ENCODE measurements at regions not wholly inside any gene's neighbourhood (a gene's known extent, or its start where the extent isn't known, plus 50 kb on each side); places are given as distances from the start of the nearest gene placed in this dataset.

DNA sequence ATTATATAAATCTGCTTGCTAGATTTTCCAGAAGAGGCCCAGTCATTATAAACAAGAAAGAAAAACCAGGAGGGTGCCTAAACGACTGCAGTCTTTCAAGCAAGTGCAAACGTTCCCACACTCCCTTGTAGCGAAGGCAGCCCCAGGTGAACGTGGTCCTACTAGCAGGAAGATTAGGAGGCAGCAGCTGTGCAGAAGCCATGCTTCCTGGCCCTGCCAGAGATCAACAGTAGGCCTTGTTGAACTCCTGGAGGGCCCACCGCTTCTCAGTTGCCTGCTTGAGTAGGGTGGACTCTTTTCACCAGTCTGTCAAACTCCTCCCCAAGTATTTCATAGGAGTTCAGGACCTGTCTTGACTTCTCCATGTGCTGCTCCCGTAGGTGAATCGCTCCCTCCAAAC is 163.0 kb upstream of the GORAB start:
- CTCF ChIA-PET (ENCODE audit: unreplicated experiment), result no interaction called here
- no peak overlapping the region for H3K27ac ChIP-seq (ENCODE audit: low read depth, low read length, poor library complexity, severe bottlenecking)

DNA sequence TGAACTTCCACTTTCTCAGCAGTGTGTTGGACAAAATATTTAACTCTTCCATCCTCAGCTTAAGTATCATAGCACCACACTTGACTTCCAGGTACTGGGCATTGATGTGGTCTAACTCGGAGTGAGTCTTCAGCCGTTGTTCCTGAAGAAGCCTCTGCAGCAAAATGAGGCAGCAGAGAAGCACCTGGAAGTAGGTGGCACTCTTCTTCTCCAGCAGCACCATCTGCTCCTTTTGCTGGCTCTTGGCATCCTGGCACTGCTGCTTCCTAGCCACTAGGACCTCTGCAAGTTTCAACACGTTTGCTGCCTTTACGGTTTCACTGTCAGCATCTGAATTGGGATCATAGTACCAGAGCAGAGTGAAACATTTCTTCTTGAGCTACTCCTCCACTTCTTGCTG is 162.5 kb upstream of the GORAB start:
- Histone ChIP-seq H4K20me1 (ENCODE audit: insufficient read depth, low read length) (no peaks in the 10 kb centered on the region), H3K9me2 (ENCODE audit: insufficient read depth, low read length) (no peaks in the 10 kb centered on the region), H3K9me3 (ENCODE audit: low read length) (no peaks in the 10 kb centered on the region), H3K4me1 (ENCODE audit: insufficient read depth, low read length, poor library complexity, severe bottlenecking) (no peaks in the 10 kb centered on the region), H2AFZ (ENCODE audit: low read length) (no peak overlapping the region), H3K27ac (ENCODE audit: low read depth, low read length, poor library complexity, severe bottlenecking) (no peak overlapping the region), H3K79me2 (ENCODE audit: insufficient read depth, low read depth, low read length) (no peaks in the 10 kb centered on the region), H3K4me2 (ENCODE audit: low read length) (no peak overlapping the region), H3K36me3 (ENCODE audit: insufficient read depth, low read length) (no peaks in the 10 kb centered on the region), H3K4me3 (ENCODE audit: low read depth, low read length, poor library complexity, severe bottlenecking) (no peak overlapping the region)
- no peak for DNase-seq (ENCODE audit: low spot score)
- BruUV-seq (replicated peaks), result no TSS peak
- ChIA-PET CTCF (ENCODE audit: unreplicated experiment) (no interaction called here), POLR2A (no interaction called here)
- TF ChIP-seq EZH2phosphoT487 (IDR thresholded peaks at IDR 0.05; ENCODE audit: borderline replicate concordance, low read depth, low read length), result no peak
- intact Hi-C loops (cut with micrococcal nuclease; ENCODE audit: unreplicated experiment), result no loop called here

More for the DNA sequence above, 163.0 kb upstream of the GORAB start:
- Histone ChIP-seq H3K4me3 (ENCODE audit: low read depth, low read length, poor library complexity, severe bottlenecking) (no peak overlapping the region), H3K36me3 (ENCODE audit: insufficient read depth, low read length) (no peaks in the 10 kb centered on the region), H2AFZ (ENCODE audit: low read length) (no peak overlapping the region), H4K20me1 (ENCODE audit: insufficient read depth, low read length) (no peaks in the 10 kb centered on the region), H3K9me2 (ENCODE audit: insufficient read depth, low read length) (no peaks in the 10 kb centered on the region), H3K9me3 (ENCODE audit: low read length) (no peaks in the 10 kb centered on the region), H3K4me2 (ENCODE audit: low read length) (no peak overlapping the region), H3K4me1 (ENCODE audit: insufficient read depth, low read length, poor library complexity, severe bottlenecking) (no peaks in the 10 kb centered on the region), H3K79me2 (ENCODE audit: insufficient read depth, low read depth, low read length) (no peaks in the 10 kb centered on the region)
- TF ChIP-seq, protein P1, sequence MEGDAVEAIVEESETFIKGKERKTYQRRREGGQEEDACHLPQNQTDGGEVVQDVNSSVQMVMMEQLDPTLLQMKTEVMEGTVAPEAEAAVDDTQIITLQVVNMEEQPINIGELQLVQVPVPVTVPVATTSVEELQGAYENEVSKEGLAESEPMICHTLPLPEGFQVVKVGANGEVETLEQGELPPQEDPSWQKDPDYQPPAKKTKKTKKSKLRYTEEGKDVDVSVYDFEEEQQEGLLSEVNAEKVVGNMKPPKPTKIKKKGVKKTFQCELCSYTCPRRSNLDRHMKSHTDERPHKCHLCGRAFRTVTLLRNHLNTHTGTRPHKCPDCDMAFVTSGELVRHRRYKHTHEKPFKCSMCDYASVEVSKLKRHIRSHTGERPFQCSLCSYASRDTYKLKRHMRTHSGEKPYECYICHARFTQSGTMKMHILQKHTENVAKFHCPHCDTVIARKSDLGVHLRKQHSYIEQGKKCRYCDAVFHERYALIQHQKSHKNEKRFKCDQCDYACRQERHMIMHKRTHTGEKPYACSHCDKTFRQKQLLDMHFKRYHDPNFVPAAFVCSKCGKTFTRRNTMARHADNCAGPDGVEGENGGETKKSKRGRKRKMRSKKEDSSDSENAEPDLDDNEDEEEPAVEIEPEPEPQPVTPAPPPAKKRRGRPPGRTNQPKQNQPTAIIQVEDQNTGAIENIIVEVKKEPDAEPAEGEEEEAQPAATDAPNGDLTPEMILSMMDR (conservative IDR thresholded peaks at IDR 0.05; ENCODE audit: low read length), result no peak
- TF ChIP-seq EZH2phosphoT487 (IDR thresholded peaks at IDR 0.05; ENCODE audit: borderline replicate concordance, low read depth, low read length), result no peak
- POLR2A ChIA-PET, result no interaction called here
- DNase-seq (ENCODE audit: low spot score), result no peak
- intact Hi-C loops (cut with micrococcal nuclease; ENCODE audit: unreplicated experiment), result no loop called here
- no TSS peak for BruUV-seq (replicated peaks)

- Histone ChIP-seq H3K9me2 (ENCODE audit: insufficient read depth, low read length) (no peaks in the 10 kb centered on the region), H3K36me3 (ENCODE audit: insufficient read depth, low read length) (no peaks in the 10 kb centered on the region), H2AFZ (ENCODE audit: low read length) (no peak overlapping the region), H3K27ac (ENCODE audit: low read depth, low read length, poor library complexity, severe bottlenecking) (no peak overlapping the region), H3K9me3 (ENCODE audit: low read length) (no peaks in the 10 kb centered on the region), H3K4me1 (ENCODE audit: insufficient read depth, low read length, poor library complexity, severe bottlenecking) (no peaks in the 10 kb centered on the region), H3K79me2 (ENCODE audit: insufficient read depth, low read depth, low read length) (no peaks in the 10 kb centered on the region), H4K20me1 (ENCODE audit: insufficient read depth, low read length) (no peaks in the 10 kb centered on the region), H3K4me2 (ENCODE audit: low read length) (no peak overlapping the region), H3K4me3 (ENCODE audit: low read depth, low read length, poor library complexity, severe bottlenecking) (no peak overlapping the region)
- no peak for DNase-seq (ENCODE audit: low spot score)
- POLR2A ChIA-PET, result no interaction called here
- no peak for TF ChIP-seq EZH2phosphoT487 (IDR thresholded peaks at IDR 0.05; ENCODE audit: borderline replicate concordance, low read depth, low read length)
- TF ChIP-seq, protein P1 (conservative IDR thresholded peaks at IDR 0.05; ENCODE audit: low read length), result no peak
- no TSS peak for BruUV-seq (replicated peaks)
- intact Hi-C loops (cut with micrococcal nuclease; ENCODE audit: unreplicated experiment), result no loop called here
- CTCF ChIA-PET (ENCODE audit: unreplicated experiment), result no interaction called here
Observed at GRCh38 chr1:170370087-170370486, 161.9 kb upstream of the GORAB start.

Data from OCI-LY7 (cell line).